ENCODE measurements at regions not wholly inside any gene's neighbourhood (a gene's known extent, or its start where the extent isn't known, plus 50 kb on each side); places are given as distances from the start of the nearest gene placed in this dataset.

GRCh38 chr13:85074543-85075313 is 724.5 kb downstream of the SLITRK6 start:
- H3K4me1 ChIP-seq = no peaks in the 10 kb centered on the region
- no peak overlapping the region for H3K4me3 ChIP-seq
- TF ChIP-seq CTCF (IDR thresholded peaks at IDR 0.05) = no peak
- H3K9ac ChIP-seq (ENCODE audit: low read depth in 2 of 2, low read length in 2 of 2) = no peak overlapping the region
- intact Hi-C loops (cut with DNase I) = no loop called here
- DNase-seq = no peak
- H3K27me3 ChIP-seq = no peaks in the 10 kb centered on the region
- no peaks in the 10 kb centered on the region for H3K9me3 ChIP-seq
- H3K36me3 ChIP-seq = no peaks in the 10 kb centered on the region
- no peak overlapping the region for H3K27ac ChIP-seq

GRCh38 chr13:85068231-85068630 is 731.0 kb downstream of the SLITRK6 start:
- H3K9ac ChIP-seq (ENCODE audit: low read depth in 2 of 2, low read length in 2 of 2) = no peak overlapping the region
- no peak for TF ChIP-seq CTCF (IDR thresholded peaks at IDR 0.05)
- H3K27ac ChIP-seq = no peak overlapping the region
- no peaks in the 10 kb centered on the region for H3K4me1 ChIP-seq
- no peaks in the 10 kb centered on the region for H3K9me3 ChIP-seq
- H3K36me3 ChIP-seq = no peaks in the 10 kb centered on the region
- H3K4me3 ChIP-seq = no peak overlapping the region
- H3K27me3 ChIP-seq = no peaks in the 10 kb centered on the region
- intact Hi-C loops (cut with DNase I) = no loop called here
- DNase-seq = no peak

GRCh38 chr13:85040215-85040614 is 759.0 kb downstream of the SLITRK6 start:
- DNase-seq = no peak

GRCh38 chr13:85031771-85032170 is 767.4 kb downstream of the SLITRK6 start:
- no peak overlapping the region for H3K4me3 ChIP-seq
- TF ChIP-seq CTCF (IDR thresholded peaks at IDR 0.05) = no peak
- no peaks in the 10 kb centered on the region for H3K4me1 ChIP-seq
- H3K27ac ChIP-seq = no peak overlapping the region
- no peak overlapping the region for H3K9ac ChIP-seq (ENCODE audit: low read depth in 2 of 2, low read length in 2 of 2)
- no peak for DNase-seq
- H3K27me3 ChIP-seq = no peaks in the 10 kb centered on the region
- intact Hi-C loops (cut with DNase I) = no loop called here
- no peaks in the 10 kb centered on the region for H3K36me3 ChIP-seq
- H3K9me3 ChIP-seq = no peaks in the 10 kb centered on the region

More at GRCh38 chr13:85040215-85040614, 759.0 kb downstream of the SLITRK6 start:
- Histone ChIP-seq H3K27ac (no peak overlapping the region), H3K4me3 (no peak overlapping the region), H3K36me3 (no peaks in the 10 kb centered on the region), H3K27me3 (no peaks in the 10 kb centered on the region), H3K9me3 (no peaks in the 10 kb centered on the region), H3K9ac (ENCODE audit: low read depth in 2 of 2, low read length in 2 of 2) (no peak overlapping the region), H3K4me1 (no peaks in the 10 kb centered on the region)
- intact Hi-C loops (cut with DNase I) = no loop called here
- no peak for TF ChIP-seq CTCF (IDR thresholded peaks at IDR 0.05)

GRCh38 chr13:85028035-85028434 is 771.2 kb downstream of the SLITRK6 start:
- Histone ChIP-seq H3K4me3 (no peak overlapping the region), H3K36me3 (no peaks in the 10 kb centered on the region), H3K27me3 (no peaks in the 10 kb centered on the region), H3K27ac (no peak overlapping the region), H3K9ac (ENCODE audit: low read depth in 2 of 2, low read length in 2 of 2) (no peak overlapping the region), H3K9me3 (no peaks in the 10 kb centered on the region), H3K4me1 (no peaks in the 10 kb centered on the region)
- TF ChIP-seq CTCF (IDR thresholded peaks at IDR 0.05) = no peak
- intact Hi-C loops (cut with DNase I) = no loop called here
- no peak for DNase-seq
